Neural progenitor cell (in vitro differentiated cells): ENCODE measurements at regions not wholly inside any gene's neighbourhood (a gene's known extent, or its start where the extent isn't known, plus 50 kb on each side); places are given as distances from the start of the nearest gene placed in this dataset.

ENCODE experiments used
- DNase-seq: peaks from one replicate; pipeline ENCODE4 v3.0.0-alpha.2; 2016; ENCODE audit warnings: low spot score
- H2AFZ ChIP-seq: fragments of 200-600 bp; sonication (generic); replicated peaks from 2 replicates; pipeline ENCODE4 v1.6.1; 2016; ENCODE audit warnings: antibody characterized with exemption
- H3F3A ChIP-seq: fragments of 200-600 bp; sonication (generic); 2 replicates; pipeline ENCODE4 v1.6.1; 2016; ENCODE audit warnings: antibody characterized with exemption, low read depth
- H3K27ac ChIP-seq: fragments of 200-600 bp; sonication (generic); 2 replicates; pipeline ENCODE4 v1.5.1; 2016; ENCODE audit warnings: mild to moderate bottlenecking
- H3K27me3 ChIP-seq: fragments of 200-600 bp; sonication (generic); 2 replicates; pipeline ENCODE4 v1.6.1; 2016; ENCODE audit warnings: mild to moderate bottlenecking, moderate library complexity
- H3K36me3 ChIP-seq: fragments of 200-600 bp; sonication (generic); 2 replicates; pipeline ENCODE4 v1.5.1; 2016
- H3K4me1 ChIP-seq: fragments of 200-600 bp; sonication (generic); 2 replicates; pipeline ENCODE4 v1.6.1; 2016; ENCODE audit warnings: mixed run types
- H3K4me2 ChIP-seq: fragments of 200-600 bp; sonication (generic); 2 replicates; pipeline ENCODE4 v1.6.1; 2016
- H3K4me3 ChIP-seq: fragments of 200-600 bp; sonication (generic); 2 replicates; pipeline ENCODE4 v1.5.1; 2016
- H3K79me2 ChIP-seq: fragments of 200-600 bp; sonication (generic); 2 replicates; pipeline ENCODE4 v1.6.1; 2016; ENCODE audit warnings: low read depth
- H3K9ac ChIP-seq: fragments of 200-600 bp; sonication (generic); 2 replicates; pipeline ENCODE4 v1.6.1; 2016
- H3K9me3 ChIP-seq: fragments of 200-600 bp; sonication (generic); 2 replicates; pipeline ENCODE4 v1.5.1; 2016; ENCODE audit warnings: low read depth
- H4K20me1 ChIP-seq: fragments of 200-600 bp; sonication (generic); 2 replicates; pipeline ENCODE4 v1.6.1; 2016; ENCODE audit warnings: low read depth
- H3K27ac Mint-ChIP-seq: 3 replicates; pipeline ENCODE4 v1.8.0; 2021; ENCODE audit warnings: mixed read lengths
- H3K27me3 Mint-ChIP-seq: 2 replicates; pipeline ENCODE4 v1.8.0; 2022; ENCODE audit warnings: low read depth, mild to moderate bottlenecking, inconsistent platforms, moderate library complexity, mixed read lengths; ENCODE audit not compliant: insufficient read depth
- H3K36me3 Mint-ChIP-seq: 3 replicates; pipeline ENCODE4 v1.8.0; 2021; ENCODE audit warnings: mixed read lengths
- H3K4me1 Mint-ChIP-seq: 3 replicates; pipeline ENCODE4 v1.8.0; 2021; ENCODE audit warnings: mixed read lengths
- H3K4me3 Mint-ChIP-seq: 3 replicates; pipeline ENCODE4 v1.8.0; 2021; ENCODE audit warnings: mild to moderate bottlenecking, moderate library complexity, mixed read lengths
- H3K9me3 Mint-ChIP-seq: 3 replicates; pipeline ENCODE4 v1.8.0; 2020; ENCODE audit warnings: mixed read lengths
- CTCF ChIP-seq: fragments of 200-600 bp; sonication (generic); IDR thresholded peaks from 2 replicates; pipeline ENCODE4 v1.5.1; 2017; ENCODE audit warnings: antibody characterized with exemption, mild to moderate bottlenecking
- EZH2 ChIP-seq: fragments of 200-600 bp; sonication (generic); IDR thresholded peaks from 2 replicates; pipeline ENCODE4 v1.6.1; 2017; ENCODE audit warnings: antibody characterized with exemption, mild to moderate bottlenecking, moderate library complexity
- EZH2phosphoT487 ChIP-seq: fragments of 200-600 bp; sonication (generic); IDR thresholded peaks from 2 replicates; pipeline ENCODE4 v1.6.1; 2017; ENCODE audit warnings: antibody characterized with exemption

- no peak overlapping the region for H3K4me2 ChIP-seq
- no peak overlapping the region for H3K27ac ChIP-seq
- no peak for TF ChIP-seq EZH2
- no peak for TF ChIP-seq CTCF
- TF ChIP-seq EZH2phosphoT487: no peak
- H3K27ac Mint-ChIP-seq: no peak overlapping the region
- no peaks in the 10 kb centered on the region for H3K36me3 Mint-ChIP-seq
- H3K36me3 ChIP-seq: no peaks in the 10 kb centered on the region
- no peaks in the 10 kb centered on the region for H3K27me3 ChIP-seq
- peaks cover 37% of the 10 kb centered on the region for H3K9me3 Mint-ChIP-seq
- H3K79me2 ChIP-seq: no peaks in the 10 kb centered on the region
- no peaks in the 10 kb centered on the region for H3K9me3 ChIP-seq
- no peaks in the 10 kb centered on the region for H4K20me1 ChIP-seq
- no peak overlapping the region for H3K4me3 ChIP-seq
- no peak overlapping the region for H3K9ac ChIP-seq
- no peaks in the 10 kb centered on the region for H3F3A ChIP-seq
- H3K4me1 Mint-ChIP-seq: peaks cover 13% of the 10 kb centered on the region
- H3K27me3 Mint-ChIP-seq: no peaks in the 10 kb centered on the region
- DNase-seq: no peak
- no peak overlapping the region for H3K4me3 Mint-ChIP-seq
- no peak overlapping the region for H2AFZ ChIP-seq
- H3K4me1 ChIP-seq: peaks cover 16% of the 10 kb centered on the region
These were observed 150.0 kb upstream of the KIF2A start for GRCh38 chr5:62155988-62156387.

- H3K27me3 Mint-ChIP-seq: peaks cover 3% of the 10 kb centered on the region
- Histone ChIP-seq H3K4me2 (no peak overlapping the region), H3K4me3 (no peak overlapping the region), H3K9me3 (no peaks in the 10 kb centered on the region), H3F3A (no peaks in the 10 kb centered on the region), H4K20me1 (no peaks in the 10 kb centered on the region), H3K27me3 (no peaks in the 10 kb centered on the region), H3K36me3 (no peaks in the 10 kb centered on the region), H3K27ac (no peak overlapping the region), H2AFZ (peak overlapping the region; percentile 42), H3K9ac (no peak overlapping the region), H3K79me2 (no peaks in the 10 kb centered on the region), H3K4me1 (no peaks in the 10 kb centered on the region)
- H3K4me1 Mint-ChIP-seq: no peaks in the 10 kb centered on the region
- H3K4me3 Mint-ChIP-seq: no peak overlapping the region
- no peaks in the 10 kb centered on the region for H3K36me3 Mint-ChIP-seq
- TF ChIP-seq EZH2 (no peak), CTCF (no peak), EZH2phosphoT487 (no peak)
- no peak overlapping the region for H3K27ac Mint-ChIP-seq
- no peaks in the 10 kb centered on the region for H3K9me3 Mint-ChIP-seq
- no peak for DNase-seq
These were observed 138.4 kb upstream of the KIF2A start for GRCh38 chr5:62167561-62168057.

- Mint-ChIP-seq H3K27ac (no peak overlapping the region), H3K27me3 (peaks cover 3% of the 10 kb centered on the region), H3K36me3 (no peaks in the 10 kb centered on the region), H3K4me3 (no peak overlapping the region), H3K4me1 (no peaks in the 10 kb centered on the region), H3K9me3 (no peaks in the 10 kb centered on the region)
- Histone ChIP-seq H3K4me2 (no peak overlapping the region), H3K9ac (no peak overlapping the region), H3K27ac (no peak overlapping the region), H3K79me2 (no peaks in the 10 kb centered on the region), H3F3A (no peaks in the 10 kb centered on the region), H2AFZ (no peak overlapping the region), H4K20me1 (no peaks in the 10 kb centered on the region), H3K4me1 (no peaks in the 10 kb centered on the region), H3K36me3 (no peaks in the 10 kb centered on the region), H3K4me3 (no peak overlapping the region), H3K9me3 (no peaks in the 10 kb centered on the region), H3K27me3 (no peaks in the 10 kb centered on the region)
- TF ChIP-seq EZH2phosphoT487 (no peak), CTCF (no peak), EZH2 (no peak)
- DNase-seq: no peak
These were observed 137.3 kb upstream of the KIF2A start for GRCh38 chr5:62168506-62169281.
